K562 (cell line): ENCODE measurements at regions not wholly inside any gene's neighbourhood (a gene's known extent, or its start where the extent isn't known, plus 50 kb on each side); places are given as distances from the start of the nearest gene placed in this dataset.

Source experiments
- ATAC-seq: fragments of 200-7000 bp; cut with Tn5 transposase; 3 replicates; pipeline ENCODE4 v1.9.1; 2020; ENCODE audit warnings: moderate library complexity
- BruUV-seq: library from RNA; stranded (reverse); fragments of 400-500 nt; replicated peaks from 2 replicates; lab custom pipeline; 2021; lab: Mats Ljungman, UMichigan
- CTCF ChIA-PET: fragments of 300-600 bp; formaldehyde crosslinking; extraction: SDS; loops from one replicate; lab custom pipeline; 2021; ENCODE audit warnings: low intra/inter-chr PET ratio; lab: Yijun Ruan, JAX
- POLR2A ChIA-PET: fragments of 300-600, 350-650 bp; sonication (Branson Sonifier 250); formaldehyde crosslinking; extraction: SDS; loops from one replicate; lab custom pipeline; 2021; ENCODE audit warnings: antibody characterized with exemption, inconsistent platforms; lab: Yijun Ruan, JAX
- DNase-seq, 4 experiments: peaks; one replicate each; pipeline versions ENCODE4 v3.0.0 to v3.0.0-alpha.2; 2011 to 2018; ENCODE audit warnings: low spot score in 3 of 4, mixed read lengths in 3 of 4; ENCODE audit errors: extremely low read depth in 1 of 4
- FAIRE-seq: peaks from 2 replicates; lab custom pipeline; 2011; peaks lifted over from hg19 to GRCh38; lab: Jason Lieb, UNC
- H2AFZ ChIP-seq: 2 replicates; pipeline ENCODE4 v1.6.0; 2011; ENCODE audit warnings: low read depth, low read length, control low read depth, inconsistent platforms
- H3K27ac ChIP-seq: fragments of 200-600 bp; 3 replicates; pipeline ENCODE4 v1.8.0; 2011; ENCODE audit warnings: low read depth, mild to moderate bottlenecking, control low read depth, inconsistent platforms, low read length, moderate library complexity, mixed read lengths; ENCODE audit errors: extremely low read depth
- H3K27me3 ChIP-seq, 2 experiments: fragments of 300-600 bp in 1 of 2; 2 replicates in 1 of 2; 3 replicates in 1 of 2; pipeline versions ENCODE4 v1.6.0 to v1.8.0; 2011; ENCODE audit warnings: inconsistent platforms in 2 of 2, low read length in 2 of 2, mild to moderate bottlenecking in 1 of 2, mixed read lengths in 1 of 2, moderate library complexity in 1 of 2; ENCODE audit not compliant: control insufficient read depth in 2 of 2, insufficient read depth in 2 of 2
- H3K36me3 ChIP-seq: fragments of 300-600 bp; 3 replicates; pipeline ENCODE4 v1.8.0; 2011; ENCODE audit warnings: mild to moderate bottlenecking, low read length, inconsistent platforms; ENCODE audit not compliant: control insufficient read depth, insufficient read depth
- H3K4me1 ChIP-seq, 2 experiments: fragments of 200-600 bp in 1 of 2; replicated peaks in 1 of 2; 2 replicates in 1 of 2; 3 replicates in 1 of 2; pipeline versions ENCODE4 v1.5.1 to v1.8.0; 2011; ENCODE audit warnings: inconsistent platforms in 2 of 2, low read length in 2 of 2, mild to moderate bottlenecking in 1 of 2, mixed read lengths in 1 of 2, moderate library complexity in 1 of 2; ENCODE audit not compliant: control insufficient read depth in 2 of 2, insufficient read depth in 2 of 2
- H3K4me2 ChIP-seq: 2 replicates; pipeline ENCODE4 v1.6.1; 2011; ENCODE audit warnings: low read length, control low read depth, inconsistent platforms, mixed read lengths; ENCODE audit not compliant: insufficient read depth
- H3K4me3 ChIP-seq: fragments of 200-600 bp; sonication (generic), shearing (Covaris generic); 2 replicates; pipeline ENCODE4 v1.5.1; 2016; ENCODE audit warnings: control low read depth, inconsistent platforms
- H3K79me2 ChIP-seq: fragments of 200-600 bp; 3 replicates; pipeline ENCODE4 v1.8.0; 2011; ENCODE audit warnings: low read length, inconsistent platforms; ENCODE audit not compliant: control insufficient read depth, insufficient read depth
- H3K9ac ChIP-seq, 2 experiments: 2 replicates each; pipeline versions ENCODE4 v1.6.0 to v1.6.1; 2011; ENCODE audit warnings: low read depth in 2 of 2, low read length in 2 of 2, control low read depth in 1 of 2, inconsistent platforms in 1 of 2, mild to moderate bottlenecking in 1 of 2, mixed read lengths in 1 of 2; ENCODE audit not compliant: insufficient read depth in 1 of 2
- H3K9me1 ChIP-seq: one replicate; pipeline ENCODE4 v1.6.0; 2011; ENCODE audit warnings: inconsistent platforms, mild to moderate bottlenecking, low read length, moderate library complexity; ENCODE audit not compliant: control insufficient read depth, insufficient read depth
- H3K9me3 ChIP-seq: replicated peaks from 2 replicates; pipeline ENCODE4 v1.5.1; 2011; ENCODE audit warnings: low read depth, low read length, inconsistent platforms; ENCODE audit not compliant: control insufficient read depth, insufficient read depth
- H4K20me1 ChIP-seq: replicated peaks from 2 replicates; pipeline ENCODE4 v1.6.1; 2011; ENCODE audit warnings: low read length, inconsistent platforms, mixed read lengths; ENCODE audit not compliant: control insufficient read depth, insufficient read depth
- ATF6 ChIP-seq: sonication (generic); formaldehyde crosslinking; IDR thresholded peaks from 2 replicates; pipeline ENCODE4 v1.4.0; 2020; ENCODE audit warnings: mild to moderate bottlenecking, missing genetic modification reagents
- CBX8 ChIP-seq: fragments of 200-600 bp; sonication (generic); IDR thresholded peaks from 2 replicates; pipeline ENCODE4 v1.6.1; 2012; ENCODE audit warnings: borderline replicate concordance, mixed run types, low read depth, mild to moderate bottlenecking, moderate library complexity, mixed read lengths, low read length, control low read depth, inconsistent platforms; ENCODE audit not compliant: poor library complexity, severe bottlenecking; ENCODE audit errors: extremely low read depth
- DMBX1 ChIP-seq: fragments of 250-450 bp; sonication (Bioruptor Pico); IDR thresholded peaks from 2 replicates; pipeline ENCODE4 v1.8.0; 2022; ENCODE audit warnings: inconsistent platforms, mild to moderate bottlenecking, moderate library complexity, borderline replicate concordance
- HBP1 ChIP-seq: fragments of 450-650 bp; formaldehyde crosslinking; IDR thresholded peaks from 2 replicates; pipeline ENCODE4 v1.4.0; 2022; ENCODE audit warnings: missing genetic modification characterization
- L3MBTL2 ChIP-seq: fragments of 450-650 bp; IDR thresholded peaks from 2 replicates; pipeline ENCODE4 v1.6.1; 2016; ENCODE audit warnings: mild to moderate bottlenecking, moderate library complexity
- PHB2 ChIP-seq: fragments of 450-650 bp; IDR thresholded peaks from 2 replicates; pipeline ENCODE4 v1.6.1; 2017; ENCODE audit warnings: low read depth
- SFPQ ChIP-seq: fragments of 200-400 bp; formaldehyde crosslinking; IDR thresholded peaks from 2 replicates; pipeline ENCODE4 v1.6.1; 2017; ENCODE audit warnings: mild to moderate bottlenecking, low read depth, low read length, moderate library complexity
- SREBF1 ChIP-seq: fragments of 150-350 bp; IDR thresholded peaks from 2 replicates; pipeline ENCODE4 v1.6.1; 2014; ENCODE audit warnings: antibody characterized with exemption, low read depth, low read length, borderline replicate concordance
- SUPT5H ChIP-seq: fragments of 450-650 bp; IDR thresholded peaks from 2 replicates; pipeline ENCODE4 v1.6.1; 2016
- ZNF24 ChIP-seq: fragments of 450-650 bp; IDR thresholded peaks from 2 replicates; pipeline ENCODE4 v1.6.1; 2016
- ZNF507 ChIP-seq: conservative IDR thresholded peaks from 2 replicates; pipeline ENCODE4 v1.6.1; 2017; ENCODE audit warnings: missing genetic modification characterization, missing compliant biosample characterization
- WGBS: fragments of 100-300 bp; shearing (Covaris generic); methylation state at CpG from one replicate; pipeline ENCODE4 v1.1.6; 2016; ENCODE audit warnings: low coverage, mixed read lengths; ENCODE audit not compliant: insufficient coverage; ENCODE audit errors: missing lambda C conversion rate; 5-methylcytosine and 5-hydroxymethylcytosine counted together
- in situ Hi-C: fragments of 300-500 bp; cut with MboI; formaldehyde crosslinking; loops from 4 replicates; pipeline ENCODE4 v1.15.0; 2018; ENCODE audit warnings: inconsistent platforms, mixed read lengths
- intact Hi-C: fragments of 100-400 bp; cut with micrococcal nuclease; formaldehyde crosslinking; loops from 2 replicates; pipeline ENCODE4 v1.14.2; 2022

GRCh38 chr12:95408201-95408600, 65.8 kb upstream of the METAP2 start:
- H3K27me3 ChIP-seq, result peaks cover 13 to 28% of the 10 kb centered on the region in 2 experiments; a peak in 4 of 5 replicates
- H3K9me1 ChIP-seq, result no peaks in the 10 kb centered on the region
- WGBS, result 6% methylated on average over 8 of the region's 8 CpGs
- DNase-seq (peak in 1 of 4 experiments; percentile 15), FAIRE-seq (no peak), ATAC-seq (peak; percentile 53; the same call in 2 of the 3 replicates)
- intact Hi-C loops (no loop called here), in situ Hi-C loops (no loop called here)
- H2AFZ ChIP-seq, result no peak overlapping the region
- no peak overlapping the region for H3K4me3 ChIP-seq
- no peaks in the 10 kb centered on the region for H3K36me3 ChIP-seq
- POLR2A ChIA-PET, result no interaction called here
- BruUV-seq, result no TSS peak
- no peaks in the 10 kb centered on the region; a peak in 1 of 5 replicates for H3K4me1 ChIP-seq
- H3K79me2 ChIP-seq, result no peaks in the 10 kb centered on the region
- no peak overlapping the region for H3K4me2 ChIP-seq
- H3K9me3 ChIP-seq, result no peaks in the 10 kb centered on the region
- H4K20me1 ChIP-seq, result no peaks in the 10 kb centered on the region
- H3K9ac ChIP-seq, result no peak overlapping the region
- no peak overlapping the region for H3K27ac ChIP-seq
- TF ChIP-seq ZNF24 (no peak), L3MBTL2 (peak; percentile 49)
- TF ChIP-seq, all 486 proteins: peak for 1
- CTCF ChIA-PET, result no interaction called here

- H2AFZ ChIP-seq, result no peak overlapping the region
- in situ Hi-C loops, result no loop called here
- peaks cover 13 to 30% of the 10 kb centered on the region in 2 experiments; a peak in 4 of 5 replicates for H3K27me3 ChIP-seq
- WGBS, result 22% methylated on average over 3 of the region's 3 CpGs
- DNase-seq, result no peak
- intact Hi-C loops, result no loop called here
- no peak overlapping the region for H3K4me3 ChIP-seq
- H3K27ac ChIP-seq, result no peak overlapping the region
- H3K36me3 ChIP-seq, result no peaks in the 10 kb centered on the region
- no peaks in the 10 kb centered on the region for H4K20me1 ChIP-seq
- ChIA-PET POLR2A (interaction anchor here (0.6 kb wide), 1 partner anchor 12 kb away, joined by 3 read pairs; no protein-coding TSS in a partner anchor), CTCF (no interaction called here)
- H3K4me2 ChIP-seq, result no peak overlapping the region
- no peak for ATAC-seq
- no peak for FAIRE-seq
- H3K4me1 ChIP-seq, result no peaks in the 10 kb centered on the region; a peak in 1 of 5 replicates
- H3K9me3 ChIP-seq, result no peaks in the 10 kb centered on the region
- no peaks in the 10 kb centered on the region for H3K79me2 ChIP-seq
- H3K9me1 ChIP-seq, result no peaks in the 10 kb centered on the region
- H3K9ac ChIP-seq, result no peak overlapping the region
- BruUV-seq, result no TSS peak
- no peak for TF ChIP-seq ATF6 (CRISPR knock-in tag)
- no peak for TF ChIP-seq HBP1
- no peak for TF ChIP-seq CBX8
- TF ChIP-seq SFPQ, result no peak
- TF ChIP-seq SREBF1, result no peak
- TF ChIP-seq ZNF507, result no peak
- no peak for TF ChIP-seq SUPT5H
- TF ChIP-seq DMBX1, result no peak
- no peak for TF ChIP-seq PHB2
- no peak for TF ChIP-seq ZNF24
Observed at GRCh38 chr12:95411057-95411456, 62.9 kb upstream of the METAP2 start.
